ENCODE measurements at regions not wholly inside any gene's neighbourhood (a gene's known extent, or its start where the extent isn't known, plus 50 kb on each side); places are given as distances from the start of the nearest gene placed in this dataset.

DNA sequence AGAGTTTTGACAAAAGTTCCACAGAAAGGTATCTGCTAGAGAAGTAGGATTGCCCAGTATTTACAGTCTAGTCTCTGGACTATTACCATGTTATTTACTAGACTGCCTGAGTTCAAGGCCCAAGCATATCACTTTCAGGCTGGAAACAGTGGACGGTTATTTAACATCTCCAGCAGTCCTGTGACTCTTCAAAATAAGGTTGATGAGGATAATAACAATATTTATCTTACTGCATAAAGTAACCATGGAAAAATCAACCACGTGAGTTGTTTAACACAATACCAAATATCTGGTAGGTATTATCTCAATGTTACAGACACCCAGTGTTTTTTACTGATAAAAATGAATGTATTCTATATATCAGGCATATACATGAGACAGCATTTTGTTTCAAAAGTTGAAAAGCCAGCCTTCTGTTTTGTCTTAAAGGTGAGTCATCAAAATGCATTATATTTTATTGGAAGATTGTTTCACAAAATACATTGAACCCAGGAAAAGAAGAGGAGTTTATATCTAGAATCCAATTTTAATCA is 535.8 kb downstream of the TBL1XR1 start (continued):
- TF ChIP-seq, protein P1, sequence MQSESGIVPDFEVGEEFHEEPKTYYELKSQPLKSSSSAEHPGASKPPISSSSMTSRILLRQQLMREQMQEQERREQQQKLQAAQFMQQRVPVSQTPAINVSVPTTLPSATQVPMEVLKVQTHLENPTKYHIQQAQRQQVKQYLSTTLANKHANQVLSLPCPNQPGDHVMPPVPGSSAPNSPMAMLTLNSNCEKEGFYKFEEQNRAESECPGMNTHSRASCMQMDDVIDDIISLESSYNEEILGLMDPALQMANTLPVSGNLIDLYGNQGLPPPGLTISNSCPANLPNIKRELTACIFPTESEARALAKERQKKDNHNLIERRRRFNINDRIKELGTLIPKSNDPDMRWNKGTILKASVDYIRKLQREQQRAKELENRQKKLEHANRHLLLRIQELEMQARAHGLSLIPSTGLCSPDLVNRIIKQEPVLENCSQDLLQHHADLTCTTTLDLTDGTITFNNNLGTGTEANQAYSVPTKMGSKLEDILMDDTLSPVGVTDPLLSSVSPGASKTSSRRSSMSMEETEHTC (IDR thresholded peaks at IDR 0.05), result peak; percentile 92
- TF ChIP-seq, protein P2, sequence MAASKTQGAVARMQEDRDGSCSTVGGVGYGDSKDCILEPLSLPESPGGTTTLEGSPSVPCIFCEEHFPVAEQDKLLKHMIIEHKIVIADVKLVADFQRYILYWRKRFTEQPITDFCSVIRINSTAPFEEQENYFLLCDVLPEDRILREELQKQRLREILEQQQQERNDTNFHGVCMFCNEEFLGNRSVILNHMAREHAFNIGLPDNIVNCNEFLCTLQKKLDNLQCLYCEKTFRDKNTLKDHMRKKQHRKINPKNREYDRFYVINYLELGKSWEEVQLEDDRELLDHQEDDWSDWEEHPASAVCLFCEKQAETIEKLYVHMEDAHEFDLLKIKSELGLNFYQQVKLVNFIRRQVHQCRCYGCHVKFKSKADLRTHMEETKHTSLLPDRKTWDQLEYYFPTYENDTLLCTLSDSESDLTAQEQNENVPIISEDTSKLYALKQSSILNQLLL (CRISPR knock-in tag; IDR thresholded peaks at IDR 0.05; ENCODE audit: borderline replicate concordance), result no peak
- no peak for TF ChIP-seq MECOM (CRISPR knock-in tag; IDR thresholded peaks at IDR 0.05)
- TF ChIP-seq ZNF77 (CRISPR knock-in tag; IDR thresholded peaks at IDR 0.05), result no peak
- no peak for TF ChIP-seq RBM14 (IDR thresholded peaks at IDR 0.05; ENCODE audit: borderline replicate concordance, insufficient read depth, low read depth, low read length)
- TF ChIP-seq POLR2AphosphoS2 (IDR thresholded peaks at IDR 0.05; ENCODE audit: low read length), result no peak
- no peak for TF ChIP-seq TAF7 (tag; IDR thresholded peaks at IDR 0.05)
- no peak for TF ChIP-seq ETV6 (IDR thresholded peaks at IDR 0.05; ENCODE audit: borderline replicate concordance in 1 of 2, low read depth in 2 of 2, low read length in 1 of 2)
- TF ChIP-seq ETV6 (CRISPR knock-in tag; IDR thresholded peaks at IDR 0.05; ENCODE audit: borderline replicate concordance), result no peak
- TF ChIP-seq POU5F1 (IDR thresholded peaks at IDR 0.05; ENCODE audit: borderline replicate concordance, low read depth, low read length, partially characterized antibody), result no peak
- no peak for TF ChIP-seq RB1 (IDR thresholded peaks at IDR 0.05; ENCODE audit: low read depth)
- TF ChIP-seq FOXJ3 (CRISPR knock-in tag; IDR thresholded peaks at IDR 0.05), result peak; percentile 70; the same call in 1 of the 2 replicates
- no peak for TF ChIP-seq ZBTB1 (CRISPR knock-in tag; IDR thresholded peaks at IDR 0.05; ENCODE audit: borderline replicate concordance, low read depth)
- TF ChIP-seq, protein P3, sequence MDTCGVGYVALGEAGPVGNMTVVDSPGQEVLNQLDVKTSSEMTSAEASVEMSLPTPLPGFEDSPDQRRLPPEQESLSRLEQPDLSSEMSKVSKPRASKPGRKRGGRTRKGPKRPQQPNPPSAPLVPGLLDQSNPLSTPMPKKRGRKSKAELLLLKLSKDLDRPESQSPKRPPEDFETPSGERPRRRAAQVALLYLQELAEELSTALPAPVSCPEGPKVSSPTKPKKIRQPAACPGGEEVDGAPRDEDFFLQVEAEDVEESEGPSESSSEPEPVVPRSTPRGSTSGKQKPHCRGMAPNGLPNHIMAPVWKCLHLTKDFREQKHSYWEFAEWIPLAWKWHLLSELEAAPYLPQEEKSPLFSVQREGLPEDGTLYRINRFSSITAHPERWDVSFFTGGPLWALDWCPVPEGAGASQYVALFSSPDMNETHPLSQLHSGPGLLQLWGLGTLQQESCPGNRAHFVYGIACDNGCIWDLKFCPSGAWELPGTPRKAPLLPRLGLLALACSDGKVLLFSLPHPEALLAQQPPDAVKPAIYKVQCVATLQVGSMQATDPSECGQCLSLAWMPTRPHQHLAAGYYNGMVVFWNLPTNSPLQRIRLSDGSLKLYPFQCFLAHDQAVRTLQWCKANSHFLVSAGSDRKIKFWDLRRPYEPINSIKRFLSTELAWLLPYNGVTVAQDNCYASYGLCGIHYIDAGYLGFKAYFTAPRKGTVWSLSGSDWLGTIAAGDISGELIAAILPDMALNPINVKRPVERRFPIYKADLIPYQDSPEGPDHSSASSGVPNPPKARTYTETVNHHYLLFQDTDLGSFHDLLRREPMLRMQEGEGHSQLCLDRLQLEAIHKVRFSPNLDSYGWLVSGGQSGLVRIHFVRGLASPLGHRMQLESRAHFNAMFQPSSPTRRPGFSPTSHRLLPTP (IDR thresholded peaks at IDR 0.05; ENCODE audit: borderline replicate concordance, extremely low read depth, insufficient read length), result no peak
- TF ChIP-seq, protein P4, sequence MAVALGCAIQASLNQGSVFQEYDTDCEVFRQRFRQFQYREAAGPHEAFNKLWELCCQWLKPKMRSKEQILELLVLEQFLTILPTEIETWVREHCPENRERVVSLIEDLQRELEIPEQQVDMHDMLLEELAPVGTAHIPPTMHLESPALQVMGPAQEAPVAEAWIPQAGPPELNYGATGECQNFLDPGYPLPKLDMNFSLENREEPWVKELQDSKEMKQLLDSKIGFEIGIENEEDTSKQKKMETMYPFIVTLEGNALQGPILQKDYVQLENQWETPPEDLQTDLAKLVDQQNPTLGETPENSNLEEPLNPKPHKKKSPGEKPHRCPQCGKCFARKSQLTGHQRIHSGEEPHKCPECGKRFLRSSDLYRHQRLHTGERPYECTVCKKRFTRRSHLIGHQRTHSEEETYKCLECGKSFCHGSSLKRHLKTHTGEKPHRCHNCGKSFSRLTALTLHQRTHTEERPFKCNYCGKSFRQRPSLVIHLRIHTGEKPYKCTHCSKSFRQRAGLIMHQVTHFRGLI (CRISPR knock-in tag; IDR thresholded peaks at IDR 0.05), result no peak
- 0 out of 2 replicates have a peak, but pooled peaks have one; percentile 21 for TF ChIP-seq MEF2D (tag; conservative IDR thresholded peaks at IDR 0.05; ENCODE audit: low read depth)
- no peak for TF ChIP-seq ZNF12 (CRISPR knock-in tag; IDR thresholded peaks at IDR 0.05)
- TF ChIP-seq HDAC6 (IDR thresholded peaks at IDR 0.05; ENCODE audit: low read depth, low read length), result no peak
- TF ChIP-seq ZNF165 (CRISPR knock-in tag; IDR thresholded peaks at IDR 0.05; ENCODE audit: borderline replicate concordance), result no peak
- TF ChIP-seq, protein P5, sequence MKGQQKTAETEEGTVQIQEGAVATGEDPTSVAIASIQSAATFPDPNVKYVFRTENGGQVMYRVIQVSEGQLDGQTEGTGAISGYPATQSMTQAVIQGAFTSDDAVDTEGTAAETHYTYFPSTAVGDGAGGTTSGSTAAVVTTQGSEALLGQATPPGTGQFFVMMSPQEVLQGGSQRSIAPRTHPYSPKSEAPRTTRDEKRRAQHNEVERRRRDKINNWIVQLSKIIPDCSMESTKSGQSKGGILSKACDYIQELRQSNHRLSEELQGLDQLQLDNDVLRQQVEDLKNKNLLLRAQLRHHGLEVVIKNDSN (CRISPR knock-in tag; IDR thresholded peaks at IDR 0.05), result no peak
- no peak for TF ChIP-seq MTA3 (IDR thresholded peaks at IDR 0.05; ENCODE audit: borderline replicate concordance)
- no peak for TF ChIP-seq BDP1 (IDR thresholded peaks at IDR 0.05; ENCODE audit: insufficient read depth, insufficient read length)

All from K562 (cell line).